Colonic mucosa (tissue), 4 donors: ENCODE measurements at regions not wholly inside any gene's neighbourhood (a gene's known extent, or its start where the extent isn't known, plus 50 kb on each side); places are given as distances from the start of the nearest gene placed in this dataset.

Experiments
- DNase-seq: peaks from one replicate; pipeline ENCODE4 v3.0.0-alpha.2; 2020
- H3K27ac ChIP-seq: fragments of 200-600 bp; one replicate; pipeline ENCODE4 v1.8.0; 2021
- H3K27me3 ChIP-seq: fragments of 200-600 bp; one replicate; pipeline ENCODE4 v1.8.0; 2021
- H3K36me3 ChIP-seq: fragments of 200-600 bp; one replicate; pipeline ENCODE4 v1.8.0; 2021
- H3K4me1 ChIP-seq: fragments of 200-600 bp; one replicate; pipeline ENCODE4 v1.8.0; 2021; ENCODE audit warnings: mild to moderate bottlenecking
- H3K4me3 ChIP-seq: fragments of 200-600 bp; one replicate; pipeline ENCODE4 v1.8.0; 2021
- H3K9ac ChIP-seq, 2 donors: one replicate each; pipeline ENCODE4 v1.7.0; 2013; ENCODE audit warnings: control low read depth in 2 of 2, low read depth in 2 of 2, low read length in 2 of 2
- H3K9me3 ChIP-seq: fragments of 200-600 bp; one replicate; pipeline ENCODE4 v1.8.0; 2021
- intact Hi-C: fragments of 100-400 bp; cut with DNase I; formaldehyde crosslinking; loops from one replicate; pipeline ENCODE4 v1.14.1; 2022
- TF ChIP-seq, protein P1 (sequence below): fragments of 200-600 bp; IDR thresholded peaks from one replicate; pipeline ENCODE4 v1.8.0; 2022; ENCODE audit warnings: antibody characterized with exemption, mild to moderate bottlenecking
- donor health status: healthy.
- donor health status: DM: no; HTN: no; CAD: no.
- donor health status: DM: no; HTN: no; CAD: no.

DNA sequence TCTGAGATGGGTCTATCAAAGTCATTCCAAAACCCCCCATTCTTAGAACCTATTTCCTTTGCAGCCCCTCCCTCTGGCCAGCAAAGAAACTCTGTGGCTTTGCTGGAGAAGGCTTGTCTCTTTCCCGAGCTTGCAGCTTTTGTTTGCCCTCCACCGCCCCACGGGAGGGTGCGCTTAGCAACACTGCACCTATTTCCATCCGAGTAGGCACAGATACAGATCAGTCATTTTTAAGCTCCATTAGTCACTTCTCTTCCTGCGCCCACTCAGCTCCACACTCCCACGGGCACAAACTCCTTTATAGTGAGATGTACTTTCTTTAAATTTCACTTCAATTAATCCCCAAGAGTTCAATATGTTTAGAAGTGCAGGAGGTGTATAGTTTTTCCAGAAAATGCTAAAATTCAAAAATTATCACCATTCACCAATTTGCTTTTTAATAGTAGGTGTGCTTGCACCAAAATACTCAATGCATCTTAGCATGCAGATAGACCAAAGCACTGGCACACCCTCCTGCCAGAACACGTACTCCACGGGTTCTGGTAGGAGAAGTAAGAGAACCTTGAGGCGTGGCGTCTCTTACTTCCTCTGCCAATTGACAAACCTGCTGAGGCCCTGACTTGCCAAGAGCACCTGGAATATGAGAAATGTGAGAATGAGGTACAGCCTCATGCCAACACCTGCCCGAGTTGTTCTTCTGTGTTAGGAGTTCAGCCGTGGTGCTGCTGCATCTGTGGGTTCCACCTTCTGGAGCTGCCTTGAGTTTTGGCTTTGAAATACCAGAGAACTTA, 183.7 kb downstream of the TEX29 start:
- Histone ChIP-seq H3K27ac (no peak overlapping the region), H3K27me3 (no peaks in the 10 kb centered on the region), H3K4me1 (no peaks in the 10 kb centered on the region), H3K9me3 (no peaks in the 10 kb centered on the region), H3K4me3 (no peak overlapping the region), H3K36me3 (no peaks in the 10 kb centered on the region), H3K9ac (no peak overlapping the region)
- intact Hi-C loops: no loop called here
- no peak for DNase-seq
- TF ChIP-seq, protein P1, sequence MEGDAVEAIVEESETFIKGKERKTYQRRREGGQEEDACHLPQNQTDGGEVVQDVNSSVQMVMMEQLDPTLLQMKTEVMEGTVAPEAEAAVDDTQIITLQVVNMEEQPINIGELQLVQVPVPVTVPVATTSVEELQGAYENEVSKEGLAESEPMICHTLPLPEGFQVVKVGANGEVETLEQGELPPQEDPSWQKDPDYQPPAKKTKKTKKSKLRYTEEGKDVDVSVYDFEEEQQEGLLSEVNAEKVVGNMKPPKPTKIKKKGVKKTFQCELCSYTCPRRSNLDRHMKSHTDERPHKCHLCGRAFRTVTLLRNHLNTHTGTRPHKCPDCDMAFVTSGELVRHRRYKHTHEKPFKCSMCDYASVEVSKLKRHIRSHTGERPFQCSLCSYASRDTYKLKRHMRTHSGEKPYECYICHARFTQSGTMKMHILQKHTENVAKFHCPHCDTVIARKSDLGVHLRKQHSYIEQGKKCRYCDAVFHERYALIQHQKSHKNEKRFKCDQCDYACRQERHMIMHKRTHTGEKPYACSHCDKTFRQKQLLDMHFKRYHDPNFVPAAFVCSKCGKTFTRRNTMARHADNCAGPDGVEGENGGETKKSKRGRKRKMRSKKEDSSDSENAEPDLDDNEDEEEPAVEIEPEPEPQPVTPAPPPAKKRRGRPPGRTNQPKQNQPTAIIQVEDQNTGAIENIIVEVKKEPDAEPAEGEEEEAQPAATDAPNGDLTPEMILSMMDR: no peak

DNA sequence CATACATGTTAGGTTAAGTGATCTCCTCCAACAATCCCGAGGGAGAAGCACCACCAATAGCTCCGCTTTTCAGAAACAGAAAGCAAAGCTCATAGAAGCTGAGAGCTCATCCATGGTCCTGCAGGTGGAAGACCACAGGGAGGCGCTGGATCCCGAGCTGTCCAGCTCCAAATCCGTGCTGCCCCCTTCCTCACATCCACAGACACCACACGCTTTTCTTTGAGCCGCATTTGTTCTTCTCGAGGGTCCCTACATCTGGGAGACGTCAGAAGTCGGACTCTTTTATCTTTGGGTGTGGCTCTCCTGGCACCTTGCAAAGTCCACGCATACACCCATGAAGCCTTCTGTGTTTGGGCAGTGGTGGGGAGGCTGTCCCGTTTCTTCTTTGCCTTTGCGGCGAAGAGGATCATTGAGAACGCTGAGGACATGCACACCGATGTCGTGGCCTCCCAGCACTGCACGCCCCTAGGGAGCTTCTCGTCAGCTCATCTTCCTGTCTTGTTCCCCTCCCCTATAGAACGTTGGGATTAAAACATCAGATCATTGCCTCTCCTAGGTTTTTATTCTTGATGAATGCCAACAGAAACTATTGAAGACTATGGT, 184.8 kb downstream of the TEX29 start:
- no peaks in the 10 kb centered on the region for H3K4me1 ChIP-seq
- H3K27me3 ChIP-seq: no peaks in the 10 kb centered on the region
- TF ChIP-seq, protein P1: no peak
- H3K27ac ChIP-seq: no peak overlapping the region
- intact Hi-C loops: no loop called here
- H3K4me3 ChIP-seq: no peak overlapping the region
- no peak overlapping the region for H3K9ac ChIP-seq
- H3K9me3 ChIP-seq: no peaks in the 10 kb centered on the region
- no peak for DNase-seq
- H3K36me3 ChIP-seq: no peaks in the 10 kb centered on the region

DNA sequence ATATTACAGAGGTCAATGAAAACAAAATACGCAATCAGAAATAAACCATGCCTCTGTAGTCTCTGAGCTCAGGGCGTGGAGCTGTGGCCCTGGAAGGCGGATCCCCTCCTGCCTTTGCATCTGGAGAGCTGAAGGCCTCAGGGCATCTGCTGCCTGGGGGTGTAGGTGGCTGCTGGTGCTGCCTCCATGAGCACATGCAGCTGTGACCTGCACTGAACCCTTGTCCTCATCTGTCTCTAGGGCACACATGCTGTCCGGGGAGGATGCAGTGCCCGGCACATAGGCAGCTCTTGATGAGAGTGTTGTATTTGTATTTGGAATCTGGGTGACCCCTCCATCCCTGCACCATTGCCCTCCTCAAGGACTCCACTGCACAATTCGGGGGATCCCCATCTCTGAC, 185.7 kb downstream of the TEX29 start:
- no peaks in the 10 kb centered on the region for H3K36me3 ChIP-seq
- no peak for DNase-seq
- TF ChIP-seq, protein P1: no peak
- H3K4me3 ChIP-seq: no peak overlapping the region
- H3K4me1 ChIP-seq: no peaks in the 10 kb centered on the region
- no peak overlapping the region for H3K9ac ChIP-seq
- H3K27ac ChIP-seq: no peak overlapping the region
- intact Hi-C loops: no loop called here
- no peaks in the 10 kb centered on the region for H3K27me3 ChIP-seq
- no peaks in the 10 kb centered on the region for H3K9me3 ChIP-seq

DNA sequence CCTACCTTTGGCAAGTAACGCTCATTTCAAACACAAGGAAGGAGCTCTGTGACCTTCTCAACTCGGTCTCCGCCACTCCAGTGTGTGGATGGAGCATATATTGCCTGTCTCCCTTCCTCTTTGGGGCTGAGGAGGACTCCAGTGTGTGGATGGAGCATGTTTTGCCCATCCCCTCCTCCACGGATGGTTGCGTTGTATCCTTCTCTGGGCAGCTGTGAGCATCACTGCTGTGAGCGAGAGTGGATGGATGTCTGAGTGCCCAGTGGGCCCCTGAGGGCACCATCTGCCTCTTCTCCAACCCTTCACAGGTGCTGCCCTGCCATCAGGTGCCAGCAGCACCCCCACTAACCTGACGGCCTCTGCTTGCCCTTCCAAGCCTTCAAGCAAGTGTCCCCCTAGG, 186.2 kb downstream of the TEX29 start:
- DNase-seq: no peak
- Histone ChIP-seq H3K9ac (no peak overlapping the region), H3K9me3 (no peaks in the 10 kb centered on the region), H3K4me1 (no peaks in the 10 kb centered on the region), H3K27ac (no peak overlapping the region), H3K27me3 (no peaks in the 10 kb centered on the region), H3K4me3 (no peak overlapping the region), H3K36me3 (no peaks in the 10 kb centered on the region)
- intact Hi-C loops: no loop called here
- TF ChIP-seq, protein P1: no peak

DNA sequence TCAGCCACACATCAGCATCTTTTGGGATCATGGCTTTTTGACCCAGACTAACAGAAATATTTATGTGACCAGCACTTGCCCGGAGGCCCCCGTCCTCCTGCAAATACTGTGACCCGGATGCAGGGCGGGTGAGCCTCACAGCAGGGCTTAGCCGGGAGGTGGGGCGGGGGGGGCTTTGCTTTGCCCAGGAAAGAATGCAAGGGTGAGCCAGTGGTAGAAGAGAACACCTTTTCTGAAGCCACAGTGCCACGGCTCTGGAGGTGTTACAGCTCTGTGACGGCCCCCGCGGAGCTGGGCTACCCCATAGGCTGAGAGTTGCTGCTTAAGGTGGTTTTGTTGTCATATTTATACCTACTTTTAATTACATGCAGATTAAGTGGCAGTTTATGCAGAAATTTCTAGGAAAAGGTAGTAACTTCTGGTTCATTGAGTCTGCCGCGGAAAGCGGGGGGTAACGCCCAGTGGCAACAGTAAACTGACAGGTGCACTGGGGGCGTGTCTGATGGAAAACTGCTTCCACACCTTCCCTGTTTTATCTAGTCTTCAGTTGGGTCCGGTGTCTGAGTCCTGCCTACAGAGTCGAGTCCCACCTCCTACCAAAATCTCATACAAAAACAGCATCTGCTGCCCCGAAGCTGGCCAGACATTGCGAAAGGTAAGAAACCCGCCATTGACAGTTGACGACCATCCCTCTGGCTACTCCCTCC, 187.9 kb downstream of the TEX29 start:
- TF ChIP-seq, protein P1: no peak
- H3K9ac ChIP-seq: no peak overlapping the region
- no peaks in the 10 kb centered on the region for H3K9me3 ChIP-seq
- DNase-seq: no peak
- intact Hi-C loops: no loop called here
- H3K4me1 ChIP-seq: no peaks in the 10 kb centered on the region
- no peak overlapping the region for H3K4me3 ChIP-seq
- no peaks in the 10 kb centered on the region for H3K27me3 ChIP-seq
- no peaks in the 10 kb centered on the region for H3K36me3 ChIP-seq
- H3K27ac ChIP-seq: no peak overlapping the region
